ENCODE measurements at regions not wholly inside any gene's neighbourhood (a gene's known extent, or its start where the extent isn't known, plus 50 kb on each side); places are given as distances from the start of the nearest gene placed in this dataset.

DNA sequence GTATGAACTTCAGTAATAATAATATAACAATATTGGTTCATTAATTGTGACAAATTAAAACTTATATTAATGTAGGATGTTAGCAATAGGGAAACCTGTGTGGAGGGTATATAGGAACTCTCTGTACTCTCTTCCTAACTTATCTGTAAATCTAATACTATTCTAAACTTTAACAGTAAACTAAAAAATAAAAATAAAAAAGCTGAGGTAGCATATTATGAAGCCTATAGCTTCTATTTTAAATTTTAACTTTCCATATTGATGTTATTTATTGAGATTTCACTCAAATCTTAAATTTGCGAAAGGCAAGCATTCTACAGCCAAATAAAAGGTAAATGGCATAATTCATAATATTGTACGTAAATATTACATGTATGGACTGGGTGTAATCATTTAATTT, 326.4 kb downstream of the MEI4 start:
- DNase-seq, result no peak
- H4K20me1 ChIP-seq (ENCODE audit: insufficient read depth), result no peaks in the 10 kb centered on the region
- H3K36me3 ChIP-seq (ENCODE audit: low read depth), result no peaks in the 10 kb centered on the region
- no peaks in the 10 kb centered on the region for H3K4me1 ChIP-seq (ENCODE audit: insufficient read depth)
- no peak overlapping the region for H2AFZ ChIP-seq
- H3K4me2 ChIP-seq (ENCODE audit: unreplicated experiment), result no peak overlapping the region
- no peaks in the 10 kb centered on the region for H3K27me3 ChIP-seq (replicated peaks; ENCODE audit: insufficient read depth)
- no peaks in the 10 kb centered on the region for H3F3A ChIP-seq (ENCODE audit: insufficient read depth)
- no peak overlapping the region for H3K27ac ChIP-seq
- no peaks in the 10 kb centered on the region for H3K9me2 ChIP-seq (ENCODE audit: insufficient read depth)
- in situ Hi-C loops (cut with MboI), result no loop called here
- no peaks in the 10 kb centered on the region for H3K79me2 ChIP-seq (ENCODE audit: insufficient read depth)
- no peak overlapping the region for H3K4me3 ChIP-seq
- TF ChIP-seq EZH2phosphoT487 (IDR thresholded peaks at IDR 0.05; ENCODE audit: insufficient read depth, low read depth) (no peak), EZH2 (IDR thresholded peaks at IDR 0.05; ENCODE audit: insufficient read depth, poor library complexity, severe bottlenecking) (no peak)
- WGBS, 2 experiments (ENCODE audit: low coverage in 1 of 2, low lambda C conversion rate in 2 of 2, missing lambda C conversion rate in 2 of 2), result 5 to 19% methylated on average over 2 of the region's 2 CpGs
- H3K9ac ChIP-seq, result no peak overlapping the region
- no peaks in the 10 kb centered on the region for H3K9me3 ChIP-seq (ENCODE audit: low read depth)

DNA sequence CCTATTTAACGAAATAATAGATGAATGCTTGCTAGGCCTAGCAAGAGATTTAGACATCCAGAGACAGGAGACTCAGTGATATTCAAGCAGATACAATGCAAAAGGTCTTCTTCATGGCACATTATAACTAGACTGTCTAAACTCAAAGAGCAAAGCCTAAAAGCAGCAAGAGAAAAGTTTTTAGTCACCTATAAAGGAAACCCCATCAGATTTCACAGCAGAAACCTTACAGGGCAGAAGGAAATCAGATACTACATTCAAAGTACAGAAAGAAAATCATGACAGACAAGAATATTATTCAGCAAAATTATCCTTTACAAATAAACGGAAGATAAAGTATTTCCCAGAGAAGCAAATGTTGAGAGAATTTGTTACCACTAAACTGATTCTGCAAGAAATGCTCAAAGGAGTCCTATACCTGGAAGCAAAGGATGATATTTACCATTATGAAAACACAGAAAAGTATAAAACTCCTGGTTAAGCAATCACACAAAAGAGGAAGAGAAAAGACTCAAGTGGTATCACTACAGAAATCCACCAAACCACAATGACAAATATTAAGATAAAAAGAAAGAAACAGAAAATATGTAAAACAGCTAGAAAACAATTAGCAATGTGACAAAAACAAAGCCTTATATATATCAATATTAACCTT, 333.7 kb downstream of the MEI4 start:
- H3K4me2 ChIP-seq (ENCODE audit: unreplicated experiment), result no peak overlapping the region
- in situ Hi-C loops (cut with MboI), result no loop called here
- no peak for DNase-seq
- H3K36me3 ChIP-seq (ENCODE audit: low read depth), result no peaks in the 10 kb centered on the region
- H2AFZ ChIP-seq, result no peak overlapping the region
- H3K9me2 ChIP-seq (ENCODE audit: insufficient read depth), result no peaks in the 10 kb centered on the region
- no peak overlapping the region for H3K4me3 ChIP-seq
- no peaks in the 10 kb centered on the region for H4K20me1 ChIP-seq (ENCODE audit: insufficient read depth)
- TF ChIP-seq EZH2 (IDR thresholded peaks at IDR 0.05; ENCODE audit: insufficient read depth, poor library complexity, severe bottlenecking) (no peak), EZH2phosphoT487 (IDR thresholded peaks at IDR 0.05; ENCODE audit: insufficient read depth, low read depth) (no peak)
- no peak overlapping the region for H3K27ac ChIP-seq
- H3K4me1 ChIP-seq (ENCODE audit: insufficient read depth), result no peaks in the 10 kb centered on the region
- no peak overlapping the region for H3K9ac ChIP-seq
- no peaks in the 10 kb centered on the region for H3F3A ChIP-seq (ENCODE audit: insufficient read depth)
- no peaks in the 10 kb centered on the region for H3K9me3 ChIP-seq (ENCODE audit: low read depth)
- WGBS, 2 experiments (ENCODE audit: low coverage in 1 of 2, low lambda C conversion rate in 2 of 2, missing lambda C conversion rate in 2 of 2), result 19 to 22% methylated on average over 2 of the region's 2 CpGs
- H3K79me2 ChIP-seq (ENCODE audit: insufficient read depth), result no peaks in the 10 kb centered on the region
- no peaks in the 10 kb centered on the region for H3K27me3 ChIP-seq (replicated peaks; ENCODE audit: insufficient read depth)

DNA sequence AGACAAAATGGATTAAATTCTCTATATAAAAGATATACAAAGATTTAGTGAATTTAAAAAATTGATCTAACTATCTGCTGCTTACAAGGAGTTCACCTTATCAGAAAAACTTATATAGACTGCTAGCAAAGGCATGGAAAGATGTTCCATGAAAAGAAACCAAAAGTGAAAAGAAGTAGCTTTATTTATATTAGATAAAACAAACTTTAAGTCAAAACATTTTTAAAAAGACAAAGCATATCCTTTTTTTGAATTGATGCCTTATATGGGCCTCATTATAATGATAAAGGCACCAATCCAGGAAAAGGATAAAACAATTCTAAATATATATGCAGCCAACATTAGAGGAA, 334.2 kb downstream of the MEI4 start:
- H3K79me2 ChIP-seq (ENCODE audit: insufficient read depth), result no peaks in the 10 kb centered on the region
- no peaks in the 10 kb centered on the region for H3K9me3 ChIP-seq (ENCODE audit: low read depth)
- no peaks in the 10 kb centered on the region for H3K4me1 ChIP-seq (ENCODE audit: insufficient read depth)
- H3K27ac ChIP-seq, result no peak overlapping the region
- H3K4me2 ChIP-seq (ENCODE audit: unreplicated experiment), result no peak overlapping the region
- no peaks in the 10 kb centered on the region for H4K20me1 ChIP-seq (ENCODE audit: insufficient read depth)
- H3K4me3 ChIP-seq, result no peak overlapping the region
- H3F3A ChIP-seq (ENCODE audit: insufficient read depth), result no peaks in the 10 kb centered on the region
- no peak overlapping the region for H2AFZ ChIP-seq
- DNase-seq, result no peak
- H3K27me3 ChIP-seq (replicated peaks; ENCODE audit: insufficient read depth), result no peaks in the 10 kb centered on the region
- no peaks in the 10 kb centered on the region for H3K9me2 ChIP-seq (ENCODE audit: insufficient read depth)
- in situ Hi-C loops (cut with MboI), result no loop called here
- no peak overlapping the region for H3K9ac ChIP-seq
- H3K36me3 ChIP-seq (ENCODE audit: low read depth), result no peaks in the 10 kb centered on the region
- no peak for TF ChIP-seq EZH2 (IDR thresholded peaks at IDR 0.05; ENCODE audit: insufficient read depth, poor library complexity, severe bottlenecking)
- no peak for TF ChIP-seq EZH2phosphoT487 (IDR thresholded peaks at IDR 0.05; ENCODE audit: insufficient read depth, low read depth)

DNA sequence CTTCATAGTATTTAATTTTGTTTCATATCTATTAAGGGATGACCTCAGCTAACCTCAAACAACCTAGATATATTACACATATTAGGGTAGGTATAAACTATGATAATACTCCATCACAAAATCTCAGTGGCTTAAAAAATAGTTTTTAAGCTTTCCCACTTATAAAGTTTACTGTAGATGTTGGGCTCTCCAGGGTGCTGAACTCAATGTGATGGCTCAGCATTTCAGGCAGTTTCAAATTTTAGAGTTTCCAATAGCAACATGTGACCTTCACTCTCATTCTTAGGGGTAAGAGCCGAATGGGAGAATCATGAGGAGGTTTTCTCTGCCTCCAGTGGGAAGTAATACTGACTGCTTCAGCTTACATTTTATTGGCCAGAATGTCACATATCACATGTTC, 357.3 kb downstream of the MEI4 start:
- Histone ChIP-seq H3K4me3 (no peak overlapping the region), H3K4me1 (ENCODE audit: insufficient read depth) (no peaks in the 10 kb centered on the region), H3F3A (ENCODE audit: insufficient read depth) (no peaks in the 10 kb centered on the region), H3K27me3 (replicated peaks; ENCODE audit: insufficient read depth) (no peaks in the 10 kb centered on the region), H3K9me2 (ENCODE audit: insufficient read depth) (no peaks in the 10 kb centered on the region), H3K79me2 (ENCODE audit: insufficient read depth) (no peaks in the 10 kb centered on the region), H4K20me1 (ENCODE audit: insufficient read depth) (no peaks in the 10 kb centered on the region), H3K9ac (no peak overlapping the region), H3K9me3 (ENCODE audit: low read depth) (no peaks in the 10 kb centered on the region), H2AFZ (no peak overlapping the region), H3K27ac (no peak overlapping the region), H3K36me3 (ENCODE audit: low read depth) (no peaks in the 10 kb centered on the region), H3K4me2 (ENCODE audit: unreplicated experiment) (no peak overlapping the region)
- 10% methylated on average over 1 of the region's 1 CpG for WGBS, 2 experiments (ENCODE audit: low coverage in 1 of 2, low lambda C conversion rate in 2 of 2, missing lambda C conversion rate in 2 of 2)
- in situ Hi-C loops (cut with MboI), result no loop called here
- DNase-seq, result no peak
- TF ChIP-seq EZH2phosphoT487 (IDR thresholded peaks at IDR 0.05; ENCODE audit: insufficient read depth, low read depth), result no peak
- TF ChIP-seq EZH2 (IDR thresholded peaks at IDR 0.05; ENCODE audit: insufficient read depth, poor library complexity, severe bottlenecking), result no peak

DNA sequence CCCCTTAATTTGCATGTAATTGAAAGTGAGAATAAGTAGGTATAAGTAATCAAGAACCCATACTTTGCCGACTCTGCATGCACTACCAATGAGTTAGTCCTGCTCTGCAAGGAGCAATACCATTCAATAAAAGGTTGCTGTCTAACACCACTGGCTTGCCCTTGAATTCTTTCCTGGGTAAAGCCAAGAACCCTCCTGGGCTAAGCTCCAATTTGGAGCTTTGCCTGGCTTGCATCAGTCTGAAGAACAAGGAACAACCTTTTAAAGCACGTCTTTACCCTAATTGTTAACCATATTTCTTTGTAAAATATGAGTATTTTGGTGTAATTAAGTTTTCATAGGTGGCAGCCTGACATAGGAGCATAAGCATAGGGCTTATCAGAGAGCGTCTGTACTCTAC, 367.7 kb downstream of the MEI4 start:
- H3K9me2 ChIP-seq (ENCODE audit: insufficient read depth), result no peaks in the 10 kb centered on the region
- no peaks in the 10 kb centered on the region for H3K9me3 ChIP-seq (ENCODE audit: low read depth)
- H4K20me1 ChIP-seq (ENCODE audit: insufficient read depth), result no peaks in the 10 kb centered on the region
- no peaks in the 10 kb centered on the region for H3K79me2 ChIP-seq (ENCODE audit: insufficient read depth)
- H3K4me1 ChIP-seq (ENCODE audit: insufficient read depth), result no peaks in the 10 kb centered on the region
- DNase-seq, result no peak
- no peaks in the 10 kb centered on the region for H3K36me3 ChIP-seq (ENCODE audit: low read depth)
- 7 to 21% methylated on average over 3 of the region's 3 CpGs for WGBS, 2 experiments (ENCODE audit: low coverage in 1 of 2, low lambda C conversion rate in 2 of 2, missing lambda C conversion rate in 2 of 2)
- H3K9ac ChIP-seq, result no peak overlapping the region
- no peak overlapping the region for H2AFZ ChIP-seq
- no peak overlapping the region for H3K4me3 ChIP-seq
- H3F3A ChIP-seq (ENCODE audit: insufficient read depth), result no peaks in the 10 kb centered on the region
- H3K27me3 ChIP-seq (replicated peaks; ENCODE audit: insufficient read depth), result no peaks in the 10 kb centered on the region
- TF ChIP-seq EZH2 (IDR thresholded peaks at IDR 0.05; ENCODE audit: insufficient read depth, poor library complexity, severe bottlenecking), result no peak
- TF ChIP-seq EZH2phosphoT487 (IDR thresholded peaks at IDR 0.05; ENCODE audit: insufficient read depth, low read depth), result no peak
- in situ Hi-C loops (cut with MboI), result no loop called here
- no peak overlapping the region for H3K4me2 ChIP-seq (ENCODE audit: unreplicated experiment)
- no peak overlapping the region for H3K27ac ChIP-seq
